ENCODE measurements at regions not wholly inside any gene's neighbourhood (a gene's known extent, or its start where the extent isn't known, plus 50 kb on each side); places are given as distances from the start of the nearest gene placed in this dataset.

GRCh38 chr12:54725233-54725843, 77.2 kb upstream of the DCD start:
- peaks cover 18% of the 10 kb centered on the region for H3K27me3 Mint-ChIP-seq (ENCODE audit: insufficient read depth, unreplicated experiment)
- H3K27me3 ChIP-seq (replicated peaks; ENCODE audit: control insufficient read depth, insufficient read depth, low read length) = no peaks in the 10 kb centered on the region
- no peaks in the 10 kb centered on the region for H3K4me1 Mint-ChIP-seq (ENCODE audit: low read depth, unreplicated experiment)
- intact Hi-C loops (cut with micrococcal nuclease; ENCODE audit: unreplicated experiment) = no loop called here
- H3K9me3 Mint-ChIP-seq (ENCODE audit: unreplicated experiment) = no peaks in the 10 kb centered on the region
- DNase-seq = peak in 1 of 2 experiments; percentile 21
- H3K4me3 Mint-ChIP-seq (ENCODE audit: unreplicated experiment) = no peak overlapping the region
- CTCF ChIA-PET = no interaction called here
- POLR2A ChIA-PET = no interaction called here
- H3K4me3 ChIP-seq (ENCODE audit: low read depth, low read length) = no peak overlapping the region
- no peaks in the 10 kb centered on the region for H3K4me1 ChIP-seq
- no peaks in the 10 kb centered on the region for H3K36me3 ChIP-seq (ENCODE audit: control insufficient read depth, insufficient read depth, low read length)
- no peaks in the 10 kb centered on the region for H3K9me3 ChIP-seq
- peaks cover 8% of the 10 kb centered on the region for H3K36me3 Mint-ChIP-seq (ENCODE audit: insufficient read depth, unreplicated experiment)
- BruUV-seq (replicated peaks) = no TSS peak
- no peak overlapping the region for H3K27ac Mint-ChIP-seq (ENCODE audit: unreplicated experiment)
- TF ChIP-seq, protein P1, sequence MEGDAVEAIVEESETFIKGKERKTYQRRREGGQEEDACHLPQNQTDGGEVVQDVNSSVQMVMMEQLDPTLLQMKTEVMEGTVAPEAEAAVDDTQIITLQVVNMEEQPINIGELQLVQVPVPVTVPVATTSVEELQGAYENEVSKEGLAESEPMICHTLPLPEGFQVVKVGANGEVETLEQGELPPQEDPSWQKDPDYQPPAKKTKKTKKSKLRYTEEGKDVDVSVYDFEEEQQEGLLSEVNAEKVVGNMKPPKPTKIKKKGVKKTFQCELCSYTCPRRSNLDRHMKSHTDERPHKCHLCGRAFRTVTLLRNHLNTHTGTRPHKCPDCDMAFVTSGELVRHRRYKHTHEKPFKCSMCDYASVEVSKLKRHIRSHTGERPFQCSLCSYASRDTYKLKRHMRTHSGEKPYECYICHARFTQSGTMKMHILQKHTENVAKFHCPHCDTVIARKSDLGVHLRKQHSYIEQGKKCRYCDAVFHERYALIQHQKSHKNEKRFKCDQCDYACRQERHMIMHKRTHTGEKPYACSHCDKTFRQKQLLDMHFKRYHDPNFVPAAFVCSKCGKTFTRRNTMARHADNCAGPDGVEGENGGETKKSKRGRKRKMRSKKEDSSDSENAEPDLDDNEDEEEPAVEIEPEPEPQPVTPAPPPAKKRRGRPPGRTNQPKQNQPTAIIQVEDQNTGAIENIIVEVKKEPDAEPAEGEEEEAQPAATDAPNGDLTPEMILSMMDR (IDR thresholded peaks at IDR 0.05; ENCODE audit: insufficient read depth in 1 of 2, low read depth in 1 of 2, low read length in 1 of 2, severe bottlenecking in 1 of 2, unreplicated experiment in 1 of 2) = no peak

GRCh38 chr12:54723379-54724256, 75.5 kb upstream of the DCD start:
- Mint-ChIP-seq H3K4me1 (ENCODE audit: low read depth, unreplicated experiment) (no peaks in the 10 kb centered on the region), H3K27ac (ENCODE audit: unreplicated experiment) (no peak overlapping the region), H3K4me3 (ENCODE audit: unreplicated experiment) (no peak overlapping the region), H3K9me3 (ENCODE audit: unreplicated experiment) (no peaks in the 10 kb centered on the region), H3K27me3 (ENCODE audit: insufficient read depth, unreplicated experiment) (peaks cover 23% of the 10 kb centered on the region), H3K36me3 (ENCODE audit: insufficient read depth, unreplicated experiment) (peaks cover 8% of the 10 kb centered on the region)
- no peaks in the 10 kb centered on the region for H3K27me3 ChIP-seq (replicated peaks; ENCODE audit: control insufficient read depth, insufficient read depth, low read length)
- TF ChIP-seq, protein P1 (IDR thresholded peaks at IDR 0.05; ENCODE audit: insufficient read depth in 1 of 2, low read depth in 1 of 2, low read length in 1 of 2, severe bottlenecking in 1 of 2, unreplicated experiment in 1 of 2) = peak in 1 of 2 experiments; percentile 46
- no peaks in the 10 kb centered on the region for H3K4me1 ChIP-seq
- intact Hi-C loops (cut with micrococcal nuclease; ENCODE audit: unreplicated experiment) = no loop called here
- ChIA-PET POLR2A (no interaction called here), CTCF (interaction anchor here (0.6 kb wide), 1 partner anchor 174 kb away, joined by 5 read pairs; the partner anchor contains the start of gene PDE1B)
- no TSS peak for BruUV-seq (replicated peaks)
- H3K36me3 ChIP-seq (ENCODE audit: control insufficient read depth, insufficient read depth, low read length) = no peaks in the 10 kb centered on the region
- no peak overlapping the region for H3K4me3 ChIP-seq (ENCODE audit: low read depth, low read length)
- DNase-seq = no peak
- H3K9me3 ChIP-seq = no peaks in the 10 kb centered on the region

DNA sequence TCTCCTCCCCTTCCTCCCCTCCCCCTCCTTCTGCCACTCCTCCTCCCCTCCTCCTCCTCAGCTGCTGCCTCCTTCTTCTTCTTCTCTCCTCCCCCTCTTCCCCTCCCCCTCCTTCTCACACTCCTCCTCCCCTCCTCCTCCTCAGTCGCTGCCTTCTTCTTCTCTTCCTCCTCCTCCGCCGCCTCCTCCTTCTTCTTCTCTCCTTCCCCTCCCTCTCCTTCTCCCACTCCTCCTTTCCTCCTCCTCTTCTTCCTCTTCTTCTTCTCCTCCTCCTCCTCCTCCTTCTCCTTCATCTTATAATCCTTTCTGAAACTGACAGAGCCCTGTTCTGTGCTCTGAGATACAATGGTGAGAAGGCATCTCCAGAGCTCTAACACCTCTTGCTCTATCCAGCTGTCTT, 73.1 kb upstream of the DCD start:
- Mint-ChIP-seq H3K27me3 (ENCODE audit: insufficient read depth, unreplicated experiment) (peaks cover 19% of the 10 kb centered on the region), H3K27ac (ENCODE audit: unreplicated experiment) (no peak overlapping the region), H3K9me3 (ENCODE audit: unreplicated experiment) (no peaks in the 10 kb centered on the region), H3K4me1 (ENCODE audit: low read depth, unreplicated experiment) (peaks cover 6% of the 10 kb centered on the region), H3K36me3 (ENCODE audit: insufficient read depth, unreplicated experiment) (no peaks in the 10 kb centered on the region), H3K4me3 (ENCODE audit: unreplicated experiment) (no peak overlapping the region)
- Histone ChIP-seq H3K27me3 (replicated peaks; ENCODE audit: control insufficient read depth, insufficient read depth, low read length) (no peaks in the 10 kb centered on the region), H3K4me1 (peaks cover 5% of the 10 kb centered on the region), H3K36me3 (ENCODE audit: control insufficient read depth, insufficient read depth, low read length) (no peaks in the 10 kb centered on the region), H3K4me3 (ENCODE audit: low read depth, low read length) (no peak overlapping the region), H3K9me3 (no peaks in the 10 kb centered on the region)
- TF ChIP-seq, protein P1 (IDR thresholded peaks at IDR 0.05; ENCODE audit: insufficient read depth in 1 of 2, low read depth in 1 of 2, low read length in 1 of 2, severe bottlenecking in 1 of 2, unreplicated experiment in 1 of 2) = no peak
- ChIA-PET CTCF (no interaction called here), POLR2A (no interaction called here)
- intact Hi-C loops (cut with micrococcal nuclease; ENCODE audit: unreplicated experiment) = no loop called here
- BruUV-seq (replicated peaks) = no TSS peak
- no peak for DNase-seq

Measured in Caco-2 (cell line).